ENCODE measurements at regions not wholly inside any gene's neighbourhood (a gene's known extent, or its start where the extent isn't known, plus 50 kb on each side); places are given as distances from the start of the nearest gene placed in this dataset.

GRCh38 chr13:50360637-50361036 is 345.4 kb downstream of the KCNRG start:
- peak overlapping the region; percentile 22 to 25 for H3K27ac Mint-ChIP-seq
- H3K4me1 ChIP-seq (ENCODE audit: control insufficient read depth, insufficient read depth, low read length) = peaks cover 8% of the 10 kb centered on the region
- H3K9me3 ChIP-seq (ENCODE audit: control insufficient read depth, insufficient read depth, low read length) = no peaks in the 10 kb centered on the region
- DNase-seq (no peak), ATAC-seq (no peak)
- WGBS (ENCODE audit: insufficient coverage) = 100% methylated on average over 2 of the region's 2 CpGs
- H3K4me3 Mint-ChIP-seq = no peak overlapping the region
- no peak overlapping the region for H3K27ac ChIP-seq (ENCODE audit: low read length)
- H3K36me3 ChIP-seq (ENCODE audit: control insufficient read depth, insufficient read depth, low read length) = no peaks in the 10 kb centered on the region
- no peak overlapping the region for H3K4me3 ChIP-seq (ENCODE audit: low read length)
- H3K27me3 Mint-ChIP-seq (ENCODE audit: low read depth in 2 of 2) = peaks cover 5 to 10% of the 10 kb centered on the region in 2 donors
- no peaks in the 10 kb centered on the region for H3K9me3 Mint-ChIP-seq
- TF ChIP-seq, protein P1, sequence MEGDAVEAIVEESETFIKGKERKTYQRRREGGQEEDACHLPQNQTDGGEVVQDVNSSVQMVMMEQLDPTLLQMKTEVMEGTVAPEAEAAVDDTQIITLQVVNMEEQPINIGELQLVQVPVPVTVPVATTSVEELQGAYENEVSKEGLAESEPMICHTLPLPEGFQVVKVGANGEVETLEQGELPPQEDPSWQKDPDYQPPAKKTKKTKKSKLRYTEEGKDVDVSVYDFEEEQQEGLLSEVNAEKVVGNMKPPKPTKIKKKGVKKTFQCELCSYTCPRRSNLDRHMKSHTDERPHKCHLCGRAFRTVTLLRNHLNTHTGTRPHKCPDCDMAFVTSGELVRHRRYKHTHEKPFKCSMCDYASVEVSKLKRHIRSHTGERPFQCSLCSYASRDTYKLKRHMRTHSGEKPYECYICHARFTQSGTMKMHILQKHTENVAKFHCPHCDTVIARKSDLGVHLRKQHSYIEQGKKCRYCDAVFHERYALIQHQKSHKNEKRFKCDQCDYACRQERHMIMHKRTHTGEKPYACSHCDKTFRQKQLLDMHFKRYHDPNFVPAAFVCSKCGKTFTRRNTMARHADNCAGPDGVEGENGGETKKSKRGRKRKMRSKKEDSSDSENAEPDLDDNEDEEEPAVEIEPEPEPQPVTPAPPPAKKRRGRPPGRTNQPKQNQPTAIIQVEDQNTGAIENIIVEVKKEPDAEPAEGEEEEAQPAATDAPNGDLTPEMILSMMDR (IDR thresholded peaks at IDR 0.05) = no peak
- H3K4me1 Mint-ChIP-seq = peaks cover 15 to 16% of the 10 kb centered on the region in 2 donors
- intact Hi-C loops (cut with micrococcal nuclease) = no loop called here
- H3K27me3 ChIP-seq (ENCODE audit: control insufficient read depth, insufficient read depth, low read length) = no peaks in the 10 kb centered on the region
- H3K36me3 Mint-ChIP-seq = no peaks in the 10 kb centered on the region

GRCh38 chr13:50361282-50361681 is 346.0 kb downstream of the KCNRG start:
- Histone ChIP-seq H3K4me1 (ENCODE audit: control insufficient read depth, insufficient read depth, low read length) (peaks cover 12% of the 10 kb centered on the region), H3K4me3 (ENCODE audit: low read length) (no peak overlapping the region), H3K27ac (ENCODE audit: low read length) (no peak overlapping the region), H3K27me3 (ENCODE audit: control insufficient read depth, insufficient read depth, low read length) (no peaks in the 10 kb centered on the region), H3K36me3 (ENCODE audit: control insufficient read depth, insufficient read depth, low read length) (no peaks in the 10 kb centered on the region), H3K9me3 (ENCODE audit: control insufficient read depth, insufficient read depth, low read length) (no peaks in the 10 kb centered on the region)
- Mint-ChIP-seq H3K9me3 (no peaks in the 10 kb centered on the region), H3K27me3 (ENCODE audit: low read depth in 2 of 2) (peaks cover 5 to 10% of the 10 kb centered on the region in 2 donors), H3K36me3 (no peaks in the 10 kb centered on the region), H3K4me3 (peak overlapping the region; percentile 31), H3K27ac (peak overlapping the region; percentile 22 to 25), H3K4me1 (peaks cover 15 to 21% of the 10 kb centered on the region in 2 donors)
- TF ChIP-seq, protein P1 (IDR thresholded peaks at IDR 0.05) = no peak
- intact Hi-C loops (cut with micrococcal nuclease) = no loop called here
- ATAC-seq (no peak), DNase-seq (no peak)
- 52% methylated on average over 3 of the region's 3 CpGs for WGBS (ENCODE audit: insufficient coverage)

DNA sequence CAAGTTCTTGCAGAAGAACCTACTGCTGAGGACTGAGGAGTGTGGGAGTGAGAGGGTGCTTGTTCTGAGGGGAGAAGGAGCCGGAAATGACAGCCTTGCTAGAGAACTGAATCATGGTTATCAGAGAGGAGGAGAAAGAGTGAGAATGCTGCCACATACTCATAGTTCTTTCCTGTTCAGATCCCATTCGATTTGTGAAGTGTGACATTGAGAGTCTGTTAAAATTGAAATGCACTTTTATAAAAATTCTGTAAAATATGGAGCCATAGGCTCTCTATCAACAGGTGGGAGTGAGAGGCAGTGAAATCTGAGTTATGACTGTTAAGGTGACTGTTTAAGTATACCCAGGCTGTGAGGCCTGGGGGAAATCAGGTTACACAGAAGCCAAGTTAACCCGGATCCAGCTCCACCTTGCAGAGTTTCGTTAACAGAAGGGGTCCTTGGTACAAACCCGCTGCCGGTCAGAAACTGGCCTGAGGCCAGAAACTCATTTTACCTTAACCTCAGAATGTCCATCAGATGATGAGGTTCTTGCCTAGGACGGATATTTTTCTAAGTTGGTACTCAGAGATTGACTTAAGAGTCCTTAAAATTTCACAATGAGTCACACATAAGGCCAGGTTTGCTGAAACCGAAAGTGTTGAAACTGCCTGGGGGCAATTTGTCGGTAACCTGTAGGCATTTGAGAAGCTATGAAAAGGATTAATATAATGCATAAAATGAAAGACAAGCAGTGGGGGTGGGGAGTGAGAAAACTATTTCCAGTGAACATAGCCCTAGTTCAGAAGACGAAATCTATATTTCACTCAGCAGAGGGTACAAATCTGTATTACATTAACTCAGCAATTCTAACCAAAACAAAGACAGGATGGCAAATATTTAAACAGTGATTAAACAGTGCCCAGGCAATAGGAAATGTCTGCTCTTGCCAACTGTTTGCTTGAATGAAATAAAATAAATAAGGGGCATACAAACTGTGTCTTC is 350.5 kb downstream of the KCNRG start:
- DNase-seq (peak in 1 of 2 donors; percentile 69), ATAC-seq (peak; percentile 52 to 71 (median 67))
- Histone ChIP-seq H3K4me1 (ENCODE audit: control insufficient read depth, insufficient read depth, low read length) (peaks cover 21% of the 10 kb centered on the region), H3K4me3 (ENCODE audit: low read length) (no peak overlapping the region), H3K27me3 (ENCODE audit: control insufficient read depth, insufficient read depth, low read length) (no peaks in the 10 kb centered on the region), H3K27ac (ENCODE audit: low read length) (peak overlapping the region; percentile 67), H3K9me3 (ENCODE audit: control insufficient read depth, insufficient read depth, low read length) (no peaks in the 10 kb centered on the region), H3K36me3 (ENCODE audit: control insufficient read depth, insufficient read depth, low read length) (no peaks in the 10 kb centered on the region)
- peaks cover 21% of the 10 kb centered on the region in 2 donors for H3K4me1 Mint-ChIP-seq
- intact Hi-C loops (cut with micrococcal nuclease) = no loop called here
- peaks cover 10 to 28% of the 10 kb centered on the region in 2 donors for H3K27me3 Mint-ChIP-seq (ENCODE audit: low read depth in 2 of 2)
- peaks cover 9% of the 10 kb centered on the region for H3K36me3 Mint-ChIP-seq
- H3K9me3 Mint-ChIP-seq = no peaks in the 10 kb centered on the region
- H3K4me3 Mint-ChIP-seq = peak overlapping the region; percentile 56
- 49% methylated on average over 9 of the region's 10 CpGs for WGBS (ENCODE audit: insufficient coverage)
- TF ChIP-seq, protein P1 (IDR thresholded peaks at IDR 0.05) = no peak
- peak overlapping the region in 1 of 2 donors; percentile 37 for H3K27ac Mint-ChIP-seq
